ENCODE measurements at regions not wholly inside any gene's neighbourhood (a gene's known extent, or its start where the extent isn't known, plus 50 kb on each side); places are given as distances from the start of the nearest gene placed in this dataset.
"Not testable (repeated sequence)": the region's sequence is repeated elsewhere in the genome, so short reads cannot be mapped to it uniquely, and the experiment has no call there.

- not testable (repeated sequence) for H3K36me3 ChIP-seq (ENCODE audit: control insufficient read depth, insufficient read depth, low read length); H3K9ac ChIP-seq (ENCODE audit: low read depth, low read length); H3K9me3 ChIP-seq (ENCODE audit: control insufficient read depth, insufficient read depth, low read length); H3K4me3 ChIP-seq (ENCODE audit: low read depth, low read length); H3K27me3 ChIP-seq (ENCODE audit: control insufficient read depth, insufficient read depth, low read length)
- H3K4me1 ChIP-seq (ENCODE audit: control insufficient read depth, insufficient read depth, low read length) = peaks cover 12% of the 10 kb centered on the region
These were observed 103.8 kb upstream of the ANKRD30BL start for GRCh38 chr2:132265595-132265994.

GRCh38 chr2:132267105-132267497, 105.3 kb upstream of the ANKRD30BL start:
- peaks cover 2% of the 10 kb centered on the region for H3K27me3 ChIP-seq (ENCODE audit: control insufficient read depth, insufficient read depth, low read length)
- no peaks in the 10 kb centered on the region for H3K36me3 ChIP-seq (ENCODE audit: control insufficient read depth, insufficient read depth, low read length)
- peak overlapping the region; percentile 1 for H3K9ac ChIP-seq (ENCODE audit: low read depth, low read length)
- H3K4me1 ChIP-seq (ENCODE audit: control insufficient read depth, insufficient read depth, low read length) = peaks cover 12% of the 10 kb centered on the region
- peak overlapping the region; percentile 42 for H3K4me3 ChIP-seq (ENCODE audit: low read depth, low read length)
- H3K9me3 ChIP-seq (ENCODE audit: control insufficient read depth, insufficient read depth, low read length) = no peaks in the 10 kb centered on the region

- not testable (repeated sequence) for H3K27me3 ChIP-seq (ENCODE audit: control insufficient read depth, insufficient read depth, low read length); H3K9me3 ChIP-seq (ENCODE audit: control insufficient read depth, insufficient read depth, low read length); H3K36me3 ChIP-seq (ENCODE audit: control insufficient read depth, insufficient read depth, low read length)
- H3K9ac ChIP-seq (ENCODE audit: low read depth, low read length) = peak overlapping the region; percentile 32
- H3K4me3 ChIP-seq (ENCODE audit: low read depth, low read length) = peak overlapping the region; percentile 42
- H3K4me1 ChIP-seq (ENCODE audit: control insufficient read depth, insufficient read depth, low read length) = peaks cover 12% of the 10 kb centered on the region
These were observed 105.9 kb upstream of the ANKRD30BL start for GRCh38 chr2:132267498-132268283.

- H3K27me3 ChIP-seq (ENCODE audit: control insufficient read depth, insufficient read depth, low read length); H3K36me3 ChIP-seq (ENCODE audit: control insufficient read depth, insufficient read depth, low read length); H3K4me3 ChIP-seq (ENCODE audit: low read depth, low read length); H3K9ac ChIP-seq (ENCODE audit: low read depth, low read length); H3K9me3 ChIP-seq (ENCODE audit: control insufficient read depth, insufficient read depth, low read length): not testable (repeated sequence)
- H3K4me1 ChIP-seq (ENCODE audit: control insufficient read depth, insufficient read depth, low read length) = peaks cover 12% of the 10 kb centered on the region
These were observed 106.7 kb upstream of the ANKRD30BL start for GRCh38 chr2:132268284-132268976.

GRCh38 chr2:132268977-132269523, 107.3 kb upstream of the ANKRD30BL start:
- no peaks in the 10 kb centered on the region for H3K36me3 ChIP-seq (ENCODE audit: control insufficient read depth, insufficient read depth, low read length)
- H3K4me3 ChIP-seq (ENCODE audit: low read depth, low read length) = no peak overlapping the region
- no peaks in the 10 kb centered on the region for H3K9me3 ChIP-seq (ENCODE audit: control insufficient read depth, insufficient read depth, low read length)
- peaks cover 2% of the 10 kb centered on the region for H3K27me3 ChIP-seq (ENCODE audit: control insufficient read depth, insufficient read depth, low read length)
- H3K4me1 ChIP-seq (ENCODE audit: control insufficient read depth, insufficient read depth, low read length) = peaks cover 12% of the 10 kb centered on the region
- no peak overlapping the region for H3K9ac ChIP-seq (ENCODE audit: low read depth, low read length)

- Histone ChIP-seq H3K4me3 (ENCODE audit: low read depth, low read length) (no peak overlapping the region), H3K4me1 (ENCODE audit: control insufficient read depth, insufficient read depth, low read length) (peaks cover 12% of the 10 kb centered on the region), H3K36me3 (ENCODE audit: control insufficient read depth, insufficient read depth, low read length) (no peaks in the 10 kb centered on the region), H3K9ac (ENCODE audit: low read depth, low read length) (no peak overlapping the region), H3K27me3 (ENCODE audit: control insufficient read depth, insufficient read depth, low read length) (peaks cover 2% of the 10 kb centered on the region), H3K9me3 (ENCODE audit: control insufficient read depth, insufficient read depth, low read length) (no peaks in the 10 kb centered on the region)
These were observed 108.5 kb upstream of the ANKRD30BL start for GRCh38 chr2:132270255-132270654.

GRCh38 chr2:132270981-132271546, 109.3 kb upstream of the ANKRD30BL start:
- Histone ChIP-seq H3K9ac (ENCODE audit: low read depth, low read length) (no peak overlapping the region), H3K4me3 (ENCODE audit: low read depth, low read length) (no peak overlapping the region), H3K9me3 (ENCODE audit: control insufficient read depth, insufficient read depth, low read length) (no peaks in the 10 kb centered on the region), H3K36me3 (ENCODE audit: control insufficient read depth, insufficient read depth, low read length) (no peaks in the 10 kb centered on the region), H3K4me1 (ENCODE audit: control insufficient read depth, insufficient read depth, low read length) (peaks cover 12% of the 10 kb centered on the region), H3K27me3 (ENCODE audit: control insufficient read depth, insufficient read depth, low read length) (peaks cover 2% of the 10 kb centered on the region)

GRCh38 chr2:132271794-132272193, 110.0 kb upstream of the ANKRD30BL start:
- H3K4me3 ChIP-seq (ENCODE audit: low read depth, low read length); H3K4me1 ChIP-seq (ENCODE audit: control insufficient read depth, insufficient read depth, low read length): not testable (repeated sequence)

GRCh38 chr2:132272713-132273112, 111.0 kb upstream of the ANKRD30BL start:
- Histone ChIP-seq H3K27me3 (ENCODE audit: control insufficient read depth, insufficient read depth, low read length) (peaks cover 2% of the 10 kb centered on the region), H3K36me3 (ENCODE audit: control insufficient read depth, insufficient read depth, low read length) (no peaks in the 10 kb centered on the region), H3K4me3 (ENCODE audit: low read depth, low read length) (no peak overlapping the region), H3K4me1 (ENCODE audit: control insufficient read depth, insufficient read depth, low read length) (no peaks in the 10 kb centered on the region), H3K9ac (ENCODE audit: low read depth, low read length) (no peak overlapping the region), H3K9me3 (ENCODE audit: control insufficient read depth, insufficient read depth, low read length) (no peaks in the 10 kb centered on the region)

More at GRCh38 chr2:132271794-132272193, 110.0 kb upstream of the ANKRD30BL start:
- H3K36me3 ChIP-seq (ENCODE audit: control insufficient read depth, insufficient read depth, low read length); H3K27me3 ChIP-seq (ENCODE audit: control insufficient read depth, insufficient read depth, low read length); H3K9me3 ChIP-seq (ENCODE audit: control insufficient read depth, insufficient read depth, low read length); H3K9ac ChIP-seq (ENCODE audit: low read depth, low read length): not testable (repeated sequence)

- H3K36me3 ChIP-seq (ENCODE audit: control insufficient read depth, insufficient read depth, low read length); H3K9me3 ChIP-seq (ENCODE audit: control insufficient read depth, insufficient read depth, low read length); H3K27me3 ChIP-seq (ENCODE audit: control insufficient read depth, insufficient read depth, low read length); H3K4me1 ChIP-seq (ENCODE audit: control insufficient read depth, insufficient read depth, low read length); H3K9ac ChIP-seq (ENCODE audit: low read depth, low read length); H3K4me3 ChIP-seq (ENCODE audit: low read depth, low read length): not testable (repeated sequence)
These were observed 111.8 kb upstream of the ANKRD30BL start for GRCh38 chr2:132273585-132273984.

GRCh38 chr2:132274000-132274399, 112.2 kb upstream of the ANKRD30BL start:
- H3K9ac ChIP-seq (ENCODE audit: low read depth, low read length) = no peak overlapping the region

More at GRCh38 chr2:132274000-132274399, 112.2 kb upstream of the ANKRD30BL start:
- Histone ChIP-seq H3K4me3 (ENCODE audit: low read depth, low read length) (no peak overlapping the region), H3K9me3 (ENCODE audit: control insufficient read depth, insufficient read depth, low read length) (no peaks in the 10 kb centered on the region), H3K27me3 (ENCODE audit: control insufficient read depth, insufficient read depth, low read length) (peaks cover 2% of the 10 kb centered on the region), H3K36me3 (ENCODE audit: control insufficient read depth, insufficient read depth, low read length) (no peaks in the 10 kb centered on the region), H3K4me1 (ENCODE audit: control insufficient read depth, insufficient read depth, low read length) (no peaks in the 10 kb centered on the region)

Measured in iPS-15b (cell line).